Stimulated activated CD8-positive, alpha-beta memory T cell treated with anti-CD3 and anti-CD28 coated beads, Interleukin-12 subunit alpha, Interleukin-12 subunit beta, amount 100 ng/mL, for 24 hours (primary cell): ENCODE measurements at regions not wholly inside any gene's neighbourhood (a gene's known extent, or its start where the extent isn't known, plus 50 kb on each side); places are given as distances from the start of the nearest gene placed in this dataset.

Source experiments
- DNase-seq: peaks from one replicate; pipeline ENCODE4 v3.0.0-alpha.2; 2020; ENCODE audit errors: extremely low read depth

DNA sequence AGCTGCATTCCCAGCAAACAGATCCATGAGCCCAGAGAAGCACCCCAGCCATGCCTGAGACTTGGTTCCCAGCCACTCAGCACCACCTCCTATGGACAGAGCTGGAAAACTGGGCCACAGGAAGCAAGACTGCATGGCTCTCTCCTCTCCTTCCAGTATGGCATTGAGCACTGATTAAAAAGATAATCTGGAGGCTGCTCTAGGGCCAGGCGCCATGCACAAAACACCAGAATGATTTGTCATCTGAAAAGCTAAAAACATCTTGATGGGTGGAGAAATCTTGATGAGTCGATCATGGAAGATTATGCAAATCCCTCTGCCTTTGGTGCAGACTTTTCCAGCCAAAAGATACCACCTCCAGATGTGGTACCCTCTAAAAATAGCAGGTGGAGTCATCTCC lies 62.7 kb upstream of the MRPS22 start:
- no peak for DNase-seq

DNA sequence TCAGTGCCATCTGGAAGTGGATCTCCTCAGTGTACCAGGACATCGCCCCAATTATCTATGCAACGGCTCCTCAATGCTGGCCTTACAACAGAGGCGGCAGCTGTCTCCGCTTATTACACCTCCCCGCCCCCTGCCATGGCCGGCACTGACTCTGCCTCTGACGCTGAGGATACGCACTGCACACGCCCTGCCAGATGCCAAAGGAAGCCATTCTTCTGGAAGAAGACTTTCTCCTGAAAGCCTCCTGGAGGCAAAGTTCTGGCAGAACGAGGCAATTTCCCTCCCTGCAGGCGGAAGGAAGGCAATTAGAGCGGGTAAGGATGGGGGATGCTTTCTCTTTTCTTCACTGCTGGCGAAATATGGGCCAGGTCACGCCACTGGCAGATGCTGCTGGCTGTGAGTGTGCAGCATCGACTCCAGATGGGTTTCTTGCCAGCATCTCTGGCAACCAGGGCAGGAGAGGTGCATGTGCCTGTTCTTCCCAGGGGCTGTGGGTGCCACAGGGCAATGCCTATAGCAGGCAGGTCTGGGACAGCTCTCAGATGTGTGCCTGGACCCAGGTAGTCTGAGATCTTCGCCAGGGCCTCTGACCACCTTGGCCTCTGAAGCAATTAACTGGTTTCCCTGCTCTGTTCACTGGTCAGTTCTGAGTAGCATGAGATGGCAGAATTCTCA lies 62.2 kb upstream of the MRPS22 start:
- no peak for DNase-seq

DNA sequence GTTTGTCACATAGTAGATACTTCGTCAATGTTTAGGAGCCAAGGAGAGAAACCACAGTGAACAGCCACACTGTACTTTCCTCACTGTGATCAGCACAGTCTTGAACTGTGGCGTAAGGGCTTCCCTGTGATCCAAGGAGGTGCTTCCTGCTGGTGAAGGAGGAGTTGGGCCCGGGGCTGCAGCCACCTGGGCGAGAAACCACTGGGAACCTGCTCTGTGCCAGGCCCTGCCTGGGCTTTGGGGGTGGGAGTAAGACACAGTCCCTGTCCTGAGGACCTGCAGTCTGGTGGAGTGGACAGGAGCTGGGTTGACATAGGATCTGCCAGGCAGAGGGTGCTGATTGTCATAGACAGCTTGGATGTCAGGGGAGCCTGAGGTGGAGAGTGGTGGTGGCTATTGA lies 60.5 kb upstream of the MRPS22 start:
- no peak for DNase-seq

DNA sequence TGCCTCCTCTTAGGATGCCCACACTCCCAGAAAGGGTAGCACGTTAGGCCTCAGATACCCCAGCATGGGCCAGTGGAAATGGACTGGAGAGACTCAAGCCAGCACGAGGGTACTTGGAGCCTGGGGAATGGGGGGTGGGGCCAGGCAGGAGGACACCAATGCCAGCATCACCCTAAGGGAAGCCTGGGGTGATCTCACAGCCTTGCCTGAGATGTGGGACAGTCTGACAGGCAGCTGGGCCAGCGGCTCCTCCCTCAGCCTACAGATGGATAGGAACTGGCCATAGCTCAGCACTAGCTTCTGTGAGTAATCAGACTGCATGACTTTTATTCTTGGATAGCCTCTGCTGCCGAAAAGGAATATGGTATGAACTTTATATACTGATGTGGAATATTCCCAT lies 59.6 kb upstream of the MRPS22 start:
- no peak for DNase-seq

DNA sequence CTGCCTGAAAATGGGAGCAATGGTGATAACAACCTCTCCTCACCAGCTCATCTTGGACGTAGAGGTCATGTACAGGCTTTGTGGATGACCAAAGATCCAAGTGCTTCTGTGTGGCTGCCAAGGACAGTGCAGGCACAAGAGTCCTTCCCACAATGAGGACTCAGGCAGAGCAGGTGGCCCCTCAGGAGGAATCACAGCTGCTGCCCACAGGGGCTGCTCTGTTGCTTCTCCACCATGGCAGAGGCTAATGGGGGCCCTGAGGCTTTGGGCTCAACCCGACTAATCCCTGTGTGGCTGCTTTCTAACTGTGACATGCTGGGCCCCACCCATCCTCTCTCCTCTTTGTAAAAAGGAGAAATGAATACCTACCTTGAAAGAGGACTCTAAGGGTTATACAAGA lies 58.1 kb upstream of the MRPS22 start:
- DNase-seq: no peak

DNA sequence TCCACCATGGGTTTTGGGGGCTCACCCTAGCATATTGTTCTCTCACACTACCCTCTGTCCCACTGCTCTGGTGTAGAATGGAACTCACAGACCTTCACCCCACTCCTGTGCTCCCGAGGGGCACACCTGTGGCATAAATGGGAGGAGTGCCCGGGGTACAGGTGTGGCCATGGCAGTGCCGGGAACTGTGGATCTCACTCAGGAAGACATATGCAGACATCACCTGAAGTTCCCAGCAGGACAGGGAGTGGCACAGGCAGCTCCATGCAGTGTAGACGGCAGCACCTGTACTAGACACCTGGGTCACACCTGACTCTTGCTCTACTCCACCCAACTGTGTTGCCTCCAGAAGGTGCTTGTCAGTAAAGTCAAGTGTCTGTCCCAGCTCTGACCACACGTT lies 57.6 kb upstream of the MRPS22 start:
- DNase-seq: no peak

DNA sequence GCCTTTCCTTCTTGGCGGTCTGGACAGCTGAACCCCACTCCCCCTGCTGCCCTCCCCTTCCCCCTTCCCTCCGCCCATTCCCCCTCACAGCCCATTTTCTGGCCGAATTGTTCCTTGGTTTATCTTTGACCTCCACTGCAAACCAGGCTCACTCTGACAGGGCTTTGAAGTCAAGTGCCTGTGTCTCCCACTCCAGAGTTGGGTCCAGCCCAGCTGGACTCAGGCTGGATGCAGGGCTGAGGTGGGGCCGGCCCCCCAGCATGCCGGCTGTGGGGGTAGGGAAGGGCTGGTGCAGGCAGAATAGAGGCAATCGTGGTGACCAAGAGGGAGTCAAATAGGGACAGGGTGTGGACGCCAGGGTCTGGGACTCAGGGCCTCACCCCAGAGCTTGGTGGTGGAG lies 57.0 kb upstream of the MRPS22 start:
- no peak for DNase-seq

DNA sequence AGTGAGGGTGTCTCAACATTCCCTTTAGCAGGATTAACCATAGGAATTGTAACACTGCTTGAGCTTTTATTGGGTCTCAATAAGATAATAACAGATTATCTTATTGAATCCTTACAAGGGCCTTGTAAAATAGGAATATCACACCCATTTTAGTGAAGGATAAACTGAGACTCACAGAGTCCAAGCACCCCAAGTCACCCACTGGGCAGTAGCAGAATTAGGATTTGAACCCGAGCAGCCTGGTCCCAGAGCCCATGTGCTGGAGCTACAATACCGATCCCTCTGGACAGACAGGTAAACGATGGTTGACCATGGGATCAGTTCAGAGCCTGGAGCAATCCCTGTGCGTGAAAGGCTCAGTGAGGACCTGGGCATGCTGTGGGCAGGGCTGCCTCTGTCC lies 56.3 kb upstream of the MRPS22 start:
- no peak for DNase-seq

DNA sequence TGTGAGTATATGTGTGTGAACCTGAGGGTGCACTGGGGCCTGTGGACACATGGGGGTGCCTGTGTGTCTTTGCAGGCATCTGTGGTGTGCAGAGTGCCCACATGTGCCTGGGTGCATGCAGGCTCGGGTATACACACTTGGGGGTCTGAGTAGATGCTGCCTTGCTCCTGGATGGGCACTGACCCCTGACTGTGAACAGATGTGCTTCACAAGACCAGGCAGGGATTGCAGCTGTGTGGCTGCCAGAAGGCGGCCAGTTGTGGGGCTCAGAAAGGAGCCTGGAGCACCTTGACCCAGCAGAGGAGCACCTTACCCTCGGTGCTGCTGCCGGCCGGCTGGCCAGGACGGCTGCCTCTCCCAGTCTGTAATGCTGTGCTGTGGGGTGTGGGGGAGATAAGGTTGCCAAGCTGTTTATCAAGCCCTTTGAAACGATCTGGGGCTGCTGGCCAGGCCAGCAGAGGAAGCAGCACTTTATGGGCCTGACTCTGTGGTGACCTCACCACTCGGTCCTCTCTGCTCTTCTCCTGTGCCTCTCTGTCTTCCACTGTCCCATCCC lies 55.5 kb upstream of the MRPS22 start:
- no peak for DNase-seq

DNA sequence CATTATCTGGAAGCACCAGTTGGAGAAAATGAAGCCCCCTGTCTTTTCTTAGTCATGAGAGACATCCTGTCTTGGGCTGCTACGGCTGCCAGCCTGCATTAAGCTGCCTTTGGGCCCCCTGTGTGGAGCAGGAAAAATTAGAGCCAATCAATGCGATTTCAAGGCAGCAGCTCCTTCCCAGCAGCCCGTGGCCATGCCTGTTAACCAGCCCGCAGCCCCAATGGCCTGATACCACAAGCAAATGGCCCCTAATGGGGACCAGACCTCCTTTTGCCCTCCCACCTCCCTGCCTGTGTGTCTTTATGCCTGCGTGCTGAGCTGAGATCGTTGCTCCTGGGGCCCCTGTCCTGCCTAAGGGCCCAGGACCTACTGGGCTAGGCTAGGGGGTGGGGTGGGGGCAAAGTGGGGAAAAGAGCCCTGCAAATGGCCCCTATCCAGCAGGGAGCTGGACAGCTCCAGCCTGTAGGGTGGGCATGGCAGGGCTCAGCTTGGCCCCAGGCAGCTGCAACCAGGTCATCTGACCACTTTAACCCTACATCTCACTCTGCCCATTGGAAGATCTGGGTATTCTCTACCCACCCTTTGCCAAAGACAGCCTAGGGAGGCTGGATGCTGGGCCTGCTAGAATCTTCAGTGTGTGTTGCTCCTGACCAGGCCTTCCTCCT lies 53.8 kb upstream of the MRPS22 start:
- no peak for DNase-seq

DNA sequence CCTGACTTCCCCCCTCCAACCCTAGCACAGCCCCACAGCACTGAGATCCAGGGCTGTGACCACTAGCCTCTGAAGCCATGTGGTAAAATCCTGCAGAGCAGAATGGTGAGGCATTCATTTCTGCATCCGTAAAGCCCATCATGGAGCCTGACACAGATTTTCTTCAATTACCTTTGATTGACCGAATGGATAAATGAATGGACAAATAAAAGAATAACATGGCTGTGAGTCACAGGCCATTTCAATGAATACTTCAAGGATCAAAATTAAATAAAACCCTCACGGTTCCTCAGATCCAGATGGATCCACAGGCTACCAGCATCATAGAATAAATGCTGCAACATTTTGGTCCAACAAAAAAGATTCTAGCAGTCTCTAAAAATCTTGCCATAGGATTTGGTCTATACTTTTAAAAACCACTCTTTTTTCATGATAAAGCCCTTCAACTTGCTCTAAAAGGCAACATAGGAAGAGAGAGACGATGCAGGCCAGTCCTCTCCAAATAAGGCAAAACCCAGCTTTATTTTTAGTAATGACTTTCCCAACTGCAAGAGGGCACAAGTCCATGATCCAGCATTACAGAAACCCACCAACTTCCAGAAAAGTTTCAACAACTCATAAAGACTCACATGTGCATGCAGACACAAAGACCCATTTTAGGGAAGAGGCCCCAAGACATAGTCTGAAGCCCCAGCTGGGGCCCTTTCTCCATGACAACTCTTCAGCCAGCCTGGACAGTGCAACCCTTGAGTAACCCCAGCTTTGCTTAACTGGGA lies 52.4 kb upstream of the MRPS22 start:
- no peak for DNase-seq

DNA sequence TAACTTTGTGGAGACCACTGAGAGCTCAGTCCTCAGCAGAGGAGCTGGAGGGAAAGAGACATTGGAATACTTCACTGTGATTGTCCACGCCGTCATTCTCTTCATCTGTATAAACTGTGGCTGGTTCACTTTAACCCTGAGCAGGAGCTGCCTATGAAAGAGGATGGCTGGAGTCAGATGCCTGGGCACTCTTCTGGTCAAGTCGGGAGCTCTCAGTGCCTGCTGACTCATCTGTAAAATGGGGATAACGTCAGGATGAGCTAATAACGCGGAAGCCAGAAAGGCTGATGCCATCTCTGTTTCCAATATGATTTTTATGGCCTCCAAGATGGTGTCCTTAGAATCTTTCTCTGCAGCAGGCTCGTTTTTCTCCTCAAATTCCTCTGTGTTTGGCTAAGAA lies 51.6 kb upstream of the MRPS22 start:
- DNase-seq: no peak

DNA sequence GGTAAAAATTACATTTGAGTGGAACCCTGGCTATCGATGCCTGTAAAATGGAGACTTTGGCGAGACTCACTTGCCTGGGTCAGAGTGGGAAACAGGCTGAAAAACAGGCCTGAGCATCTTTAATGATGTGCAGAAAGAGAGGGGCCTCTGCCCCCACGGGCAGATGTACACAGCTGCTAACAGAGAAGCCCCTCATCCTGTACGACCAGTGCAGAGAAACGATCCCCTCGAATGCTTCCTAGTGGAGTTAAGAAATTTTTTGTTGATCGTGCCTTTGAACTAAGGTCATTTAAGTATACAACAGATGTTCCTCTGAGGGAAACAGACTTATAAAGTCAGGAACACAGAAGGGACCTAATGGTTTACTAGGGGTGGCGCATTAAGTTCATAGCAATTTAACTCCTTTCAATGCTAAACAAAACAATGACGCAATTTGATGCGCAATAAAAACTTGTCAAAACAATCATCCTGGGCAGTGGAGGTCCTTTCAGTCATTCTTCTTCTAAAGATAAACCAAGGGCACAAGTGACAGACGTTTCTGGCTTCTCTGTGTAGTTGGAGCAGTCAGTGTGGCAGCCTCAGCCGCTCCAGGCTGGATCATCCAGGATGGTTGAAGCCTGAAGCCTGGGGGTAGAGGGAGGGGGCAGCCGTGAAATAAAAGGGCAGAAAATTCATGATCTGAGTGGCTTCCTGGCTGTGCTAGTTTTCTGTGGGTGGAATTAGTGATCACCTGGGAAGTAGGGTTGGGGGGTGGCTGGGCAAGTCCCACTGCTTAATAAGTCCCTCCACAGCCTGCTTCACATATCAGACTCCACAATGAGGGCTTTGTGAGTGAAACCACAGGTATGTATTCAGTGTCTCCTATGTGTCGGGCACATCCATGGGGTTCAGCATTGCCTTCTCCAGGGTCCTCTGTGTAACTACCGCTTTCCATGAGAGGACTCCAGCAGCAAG lies 50.8 kb upstream of the MRPS22 start:
- DNase-seq: no peak

DNA sequence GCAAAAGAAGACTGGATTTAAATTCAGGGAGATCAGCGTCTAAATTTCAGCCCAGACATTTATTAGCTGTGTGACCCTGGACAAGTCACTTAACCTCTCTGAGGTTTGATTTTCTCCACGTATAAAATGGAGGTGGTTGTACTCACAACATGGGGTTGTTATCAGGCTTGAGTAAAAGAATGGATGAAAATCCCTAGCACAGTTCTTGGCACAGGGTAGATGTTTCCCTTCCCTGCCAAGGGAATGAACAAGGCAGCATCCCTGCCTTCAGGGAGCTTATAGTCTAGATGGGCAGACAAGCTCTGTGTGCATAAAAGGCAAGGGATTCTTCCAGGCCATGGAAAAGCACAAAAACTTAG lies 50.2 kb upstream of the MRPS22 start:
- no peak for DNase-seq
